ENCODE measurements at regions not wholly inside any gene's neighbourhood (a gene's known extent, or its start where the extent isn't known, plus 50 kb on each side); places are given as distances from the start of the nearest gene placed in this dataset.

GRCh38 chr18:34548973-34549294, 161.2 kb upstream of the DTNA start:
- no peak for DNase-seq

GRCh38 chr18:34549367-34549766, 160.7 kb upstream of the DTNA start:
- no peaks in the 10 kb centered on the region for H3K27me3 ChIP-seq
- H3K9me3 ChIP-seq, result no peaks in the 10 kb centered on the region
- H3K4me1 ChIP-seq (ENCODE audit: insufficient read depth), result no peaks in the 10 kb centered on the region
- TF ChIP-seq CTCF (IDR thresholded peaks at IDR 0.05), result no peak
- TF ChIP-seq EP300 (IDR thresholded peaks at IDR 0.05), result no peak
- no peak for TF ChIP-seq POLR2A (IDR thresholded peaks at IDR 0.05)
- DNase-seq, result no peak
- no peaks in the 10 kb centered on the region for H3K36me3 ChIP-seq
- intact Hi-C loops (cut with DNase I), result no loop called here
- H3K27ac ChIP-seq, result no peak overlapping the region
- H3K4me3 ChIP-seq, result no peak overlapping the region

More at GRCh38 chr18:34548973-34549294, 161.2 kb upstream of the DTNA start:
- Histone ChIP-seq H3K4me1 (ENCODE audit: insufficient read depth) (no peaks in the 10 kb centered on the region), H3K27ac (no peak overlapping the region), H3K36me3 (no peaks in the 10 kb centered on the region), H3K27me3 (no peaks in the 10 kb centered on the region), H3K9me3 (no peaks in the 10 kb centered on the region), H3K4me3 (no peak overlapping the region)
- 59 to 75% (median 71%) methylated on average over 2 of the region's 2 CpGs for WGBS, 3 donors
- intact Hi-C loops (cut with DNase I), result no loop called here
- TF ChIP-seq EP300 (IDR thresholded peaks at IDR 0.05), result no peak
- TF ChIP-seq CTCF (IDR thresholded peaks at IDR 0.05), result no peak
- no peak for TF ChIP-seq POLR2A (IDR thresholded peaks at IDR 0.05)

GRCh38 chr18:34550156-34550555, 159.9 kb upstream of the DTNA start:
- Histone ChIP-seq H3K36me3 (no peaks in the 10 kb centered on the region), H3K4me1 (ENCODE audit: insufficient read depth) (no peaks in the 10 kb centered on the region), H3K27ac (no peak overlapping the region), H3K4me3 (no peak overlapping the region), H3K9me3 (no peaks in the 10 kb centered on the region), H3K27me3 (no peaks in the 10 kb centered on the region)
- DNase-seq, result no peak
- no peak for TF ChIP-seq EP300 (IDR thresholded peaks at IDR 0.05)
- no peak for TF ChIP-seq POLR2A (IDR thresholded peaks at IDR 0.05)
- no peak for TF ChIP-seq CTCF (IDR thresholded peaks at IDR 0.05)
- intact Hi-C loops (cut with DNase I), result no loop called here
- WGBS, 3 donors, result 86 to 98% (median 92%) methylated on average over 4 of the region's 4 CpGs

GRCh38 chr18:34550902-34551301, 159.2 kb upstream of the DTNA start:
- no peak for DNase-seq
- H3K27ac ChIP-seq, result no peak overlapping the region
- H3K27me3 ChIP-seq, result no peaks in the 10 kb centered on the region
- 87 to 93% (median 89%) methylated on average over 1 of the region's 1 CpG for WGBS, 3 donors
- intact Hi-C loops (cut with DNase I), result no loop called here
- no peaks in the 10 kb centered on the region for H3K4me1 ChIP-seq (ENCODE audit: insufficient read depth)
- H3K36me3 ChIP-seq, result no peaks in the 10 kb centered on the region
- H3K4me3 ChIP-seq, result no peak overlapping the region
- TF ChIP-seq POLR2A (IDR thresholded peaks at IDR 0.05), result no peak
- TF ChIP-seq EP300 (IDR thresholded peaks at IDR 0.05), result no peak
- TF ChIP-seq CTCF (IDR thresholded peaks at IDR 0.05), result no peak
- no peaks in the 10 kb centered on the region for H3K9me3 ChIP-seq

- no peak overlapping the region for H3K4me3 ChIP-seq
- H3K27ac ChIP-seq, result no peak overlapping the region
- H3K36me3 ChIP-seq, result no peaks in the 10 kb centered on the region
- intact Hi-C loops (cut with DNase I), result no loop called here
- no peak for DNase-seq
- WGBS, 3 donors, result 80 to 93% (median 80%) methylated on average over 2 of the region's 2 CpGs
- TF ChIP-seq EP300 (IDR thresholded peaks at IDR 0.05), result no peak
- no peak for TF ChIP-seq POLR2A (IDR thresholded peaks at IDR 0.05)
- no peaks in the 10 kb centered on the region for H3K9me3 ChIP-seq
- H3K4me1 ChIP-seq (ENCODE audit: insufficient read depth), result no peaks in the 10 kb centered on the region
- H3K27me3 ChIP-seq, result no peaks in the 10 kb centered on the region
Observed at GRCh38 chr18:34551824-34552223, 158.3 kb upstream of the DTNA start.
